ENCODE measurements at regions not wholly inside any gene's neighbourhood (a gene's known extent, or its start where the extent isn't known, plus 50 kb on each side); places are given as distances from the start of the nearest gene placed in this dataset.

GRCh38 chr2:217222309-217222910 is 362.5 kb upstream of the TNP1 start:
- Histone ChIP-seq H3K36me3 (ENCODE audit: insufficient read depth) (no peaks in the 10 kb centered on the region), H3K79me2 (replicated peaks; ENCODE audit: insufficient read depth) (no peaks in the 10 kb centered on the region), H3K9me2 (ENCODE audit: insufficient read depth) (peaks cover 7% of the 10 kb centered on the region; the same call in 1 of the 2 replicates), H3F3A (replicated peaks; ENCODE audit: low read depth) (no peaks in the 10 kb centered on the region), H3K4me2 (no peak overlapping the region), H2AFZ (no peak overlapping the region), H3K4me3 (no peak overlapping the region), H3K27ac (ENCODE audit: low read depth) (no peak overlapping the region), H4K20me1 (replicated peaks; ENCODE audit: insufficient read depth) (no peaks in the 10 kb centered on the region), H3K27me3 (ENCODE audit: insufficient read depth) (no peaks in the 10 kb centered on the region), H3K4me1 (ENCODE audit: insufficient read depth) (0 out of 2 replicates have a peak, but pooled peaks cover 3% of the 10 kb centered on the region)
- no peak for DNase-seq (ENCODE audit: low spot score)
- Mint-ChIP-seq H3K4me3 (no peak overlapping the region), H3K27me3 (ENCODE audit: insufficient read depth, low read depth, poor library complexity) (no peaks in the 10 kb centered on the region), H3K27ac (no peak overlapping the region), H3K36me3 (ENCODE audit: low read depth) (no peaks in the 10 kb centered on the region), H3K4me1 (peaks cover 4% of the 10 kb centered on the region; the same call in 1 of the 3 replicates), H3K9me3 (no peaks in the 10 kb centered on the region)
- TF ChIP-seq ZNF462 (CRISPR knock-in tag; IDR thresholded peaks at IDR 0.05) (no peak), CTCF (conservative IDR thresholded peaks at IDR 0.05; ENCODE audit: low read depth in 2 of 2) (no peak), EZH2phosphoT487 (IDR thresholded peaks at IDR 0.05; ENCODE audit: unreplicated experiment) (no peak), NANOG (IDR thresholded peaks at IDR 0.05; ENCODE audit: borderline replicate concordance) (no peak), JUNB (IDR thresholded peaks at IDR 0.05; ENCODE audit: unreplicated experiment) (no peak), REST (IDR thresholded peaks at IDR 0.05; ENCODE audit: unreplicated experiment) (no peak), CREB1 (CRISPR knock-in tag; IDR thresholded peaks at IDR 0.05; ENCODE audit: low read depth) (no peak), STAT1 (IDR thresholded peaks at IDR 0.05; ENCODE audit: unreplicated experiment) (no peak), EZH2 (IDR thresholded peaks at IDR 0.05; ENCODE audit: low read depth, unreplicated experiment) (no peak), POLR2AphosphoS5 (IDR thresholded peaks at IDR 0.05; ENCODE audit: low read depth) (no peak), ZNF331 (CRISPR knock-in tag; IDR thresholded peaks at IDR 0.05; ENCODE audit: low read depth) (no peak), ETS1 (IDR thresholded peaks at IDR 0.05) (no peak), ZNF114 (CRISPR knock-in tag; IDR thresholded peaks at IDR 0.05) (no peak)
- no peak for ATAC-seq
